SK-N-SH (cell line): ENCODE measurements at regions not wholly inside any gene's neighbourhood (a gene's known extent, or its start where the extent isn't known, plus 50 kb on each side); places are given as distances from the start of the nearest gene placed in this dataset.

Experiments used
- CTCF ChIA-PET: fragments of 300-600, 350-600 bp; formaldehyde crosslinking; extraction: SDS; loops from one replicate; lab custom pipeline; 2021; lab: Yijun Ruan, JAX
- POLR2A ChIA-PET: fragments of 350-600 bp; sonication (Branson Sonifier 250); formaldehyde crosslinking; extraction: SDS; loops from one replicate; lab custom pipeline; 2020; ENCODE audit warnings: antibody characterized with exemption, inconsistent platforms; lab: Yijun Ruan, JAX
- DNase-seq: peaks from one replicate; pipeline ENCODE4 v3.0.0; 2012
- H2AFZ ChIP-seq: fragments of 200-600 bp; sonication (generic); 2 replicates; pipeline ENCODE4 v1.8.1; 2016; ENCODE audit warnings: antibody characterized with exemption, mild to moderate bottlenecking, low read depth
- H3F3A ChIP-seq: fragments of 200-600 bp; sonication (generic); replicated peaks from 2 replicates; pipeline ENCODE3; 2016; ENCODE audit warnings: antibody characterized with exemption, mild to moderate bottlenecking; ENCODE audit not compliant: insufficient read depth
- H3K27ac ChIP-seq, 2 experiments: fragments of 200-500 bp in 1 of 2; fragments of 200-600 bp in 1 of 2; sonication (Bioruptor generic) in 1 of 2; sonication (generic), shearing (Covaris generic) in 1 of 2; 2 replicates each; pipeline versions ENCODE4 v1.5.1 to v1.6.1; 2014 to 2016; ENCODE audit warnings: low read depth in 2 of 2, inconsistent platforms in 1 of 2, low read length in 1 of 2, mild to moderate bottlenecking in 1 of 2, mixed read lengths in 1 of 2
- H3K27me3 ChIP-seq: fragments of 200-600 bp; sonication (generic), shearing (Covaris generic); 2 replicates; pipeline ENCODE4 v1.6.1; 2016; ENCODE audit warnings: mixed run types; ENCODE audit not compliant: insufficient read depth
- H3K36me3 ChIP-seq, 2 experiments: fragments of 200-500 bp in 1 of 2; fragments of 200-600 bp in 1 of 2; sonication (Bioruptor generic) in 1 of 2; sonication (generic) in 1 of 2; replicated peaks in 1 of 2; 2 replicates each; pipeline versions ENCODE3 to v1.5.1; 2014 to 2016; ENCODE audit warnings: low read length in 1 of 2, mild to moderate bottlenecking in 1 of 2; ENCODE audit not compliant: insufficient read depth in 2 of 2, control insufficient read depth in 1 of 2
- H3K4me1 ChIP-seq, 2 experiments: fragments of 200-500 bp in 1 of 2; fragments of 200-600 bp in 1 of 2; sonication (Bioruptor generic) in 1 of 2; sonication (generic), shearing (Covaris generic) in 1 of 2; 2 replicates each; pipeline versions ENCODE4 v1.5.1 to v1.6.1; 2014 to 2016; ENCODE audit warnings: low read depth in 1 of 2, low read length in 1 of 2, mixed run types in 1 of 2; ENCODE audit not compliant: insufficient read depth in 2 of 2, control insufficient read depth in 1 of 2
- H3K4me2 ChIP-seq: fragments of 200-600 bp; sonication (generic), shearing (Covaris generic); 2 replicates; pipeline ENCODE4 v1.6.1; 2017; ENCODE audit warnings: mixed run types
- H3K4me3 ChIP-seq, 2 experiments: fragments of 200-500 bp in 1 of 2; fragments of 200-600 bp in 1 of 2; sonication (Bioruptor generic) in 1 of 2; sonication (generic), shearing (Covaris generic) in 1 of 2; 2 replicates each; pipeline versions ENCODE4 v1.5.1 to v1.8.1; 2014 to 2016; ENCODE audit warnings: low read depth in 2 of 2, inconsistent platforms in 1 of 2, low read length in 1 of 2, mild to moderate bottlenecking in 1 of 2, mixed read lengths in 1 of 2, moderate library complexity in 1 of 2
- H3K79me2 ChIP-seq: fragments of 200-600 bp; sonication (generic); 2 replicates; pipeline ENCODE4 v1.8.1; 2017; ENCODE audit warnings: mild to moderate bottlenecking; ENCODE audit not compliant: insufficient read depth
- H3K9ac ChIP-seq: fragments of 200-600 bp; sonication (generic); 2 replicates; pipeline ENCODE4 v1.6.1; 2017; ENCODE audit warnings: mixed run types
- H3K9me2 ChIP-seq: fragments of 200-600 bp; sonication (generic); 2 replicates; pipeline ENCODE4 v1.6.1; 2017; ENCODE audit warnings: mixed run types
- H3K9me3 ChIP-seq: fragments of 200-600 bp; sonication (generic); 2 replicates; pipeline ENCODE4 v1.6.1; 2017; ENCODE audit warnings: mixed run types, mild to moderate bottlenecking, moderate library complexity
- H4K20me1 ChIP-seq: fragments of 200-600 bp; sonication (generic); 2 replicates; pipeline ENCODE4 v1.6.1; 2017; ENCODE audit warnings: mild to moderate bottlenecking, mixed run types; ENCODE audit not compliant: insufficient read depth
- CHD2 ChIP-seq: fragments of 150-350 bp; IDR thresholded peaks from 2 replicates; pipeline ENCODE4 v1.6.1; 2018; ENCODE audit warnings: low read length; ENCODE audit not compliant: partially characterized antibody
- GABPA ChIP-seq: IDR thresholded peaks from 2 replicates; pipeline ENCODE4 v1.4.0; 2012; ENCODE audit warnings: low read depth, mild to moderate bottlenecking
- GATA2 ChIP-seq: sonication (generic); formaldehyde crosslinking; IDR thresholded peaks from 2 replicates; pipeline ENCODE4 v1.5.0; 2020; ENCODE audit warnings: mild to moderate bottlenecking, missing genetic modification reagents
- JUND ChIP-seq: IDR thresholded peaks from 2 replicates; pipeline ENCODE4 v1.4.0; 2012
- MXI1 ChIP-seq: IDR thresholded peaks from 2 replicates; pipeline ENCODE4 v1.6.1; 2012; ENCODE audit warnings: mild to moderate bottlenecking, low read depth, low read length, improper control_type of control experiment
- NRF1 ChIP-seq: IDR thresholded peaks from 2 replicates; pipeline ENCODE4 v1.6.1; 2012; ENCODE audit warnings: low read depth, mild to moderate bottlenecking, low read length
- PBX3 ChIP-seq: IDR thresholded peaks from 2 replicates; pipeline ENCODE4; 2012
- RAD21 ChIP-seq: IDR thresholded peaks from 2 replicates; pipeline ENCODE4 v1.6.1; 2012; ENCODE audit warnings: mild to moderate bottlenecking, low read length
- REST ChIP-seq: IDR thresholded peaks from 2 replicates; pipeline ENCODE4 v1.6.1; 2012; ENCODE audit warnings: mild to moderate bottlenecking, low read depth, low read length, moderate library complexity
- SIN3A ChIP-seq: IDR thresholded peaks from 2 replicates; pipeline ENCODE4 v1.6.1; 2012; ENCODE audit warnings: low read depth, mild to moderate bottlenecking, low read length, moderate library complexity, borderline replicate concordance
- TAF1 ChIP-seq: IDR thresholded peaks from 2 replicates; pipeline ENCODE4 v1.6.1; 2012; ENCODE audit warnings: low read depth, mild to moderate bottlenecking, low read length, moderate library complexity, borderline replicate concordance
- TCF12 ChIP-seq: IDR thresholded peaks from 2 replicates; pipeline ENCODE4 v1.4.0; 2012
- TEAD4 ChIP-seq: IDR thresholded peaks from 2 replicates; pipeline ENCODE4 v1.4.0; 2012; ENCODE audit warnings: mild to moderate bottlenecking, borderline replicate concordance; ENCODE audit not compliant: insufficient read depth
- USF1 ChIP-seq: IDR thresholded peaks from 2 replicates; pipeline ENCODE4 v1.4.0; 2012; ENCODE audit warnings: low read depth, borderline replicate concordance
- WGBS: methylation state at CpG from one replicate; pipeline ENCODE4 v1.1.6; 2017; ENCODE audit warnings: low lambda C conversion rate; 5-methylcytosine and 5-hydroxymethylcytosine counted together

GRCh38 chr9:29778281-29778849 lies 2205.1 kb upstream of the C9orf72 start:
- no peak overlapping the region for H3K9ac ChIP-seq
- no peaks in the 10 kb centered on the region for H3K79me2 ChIP-seq
- H4K20me1 ChIP-seq = no peaks in the 10 kb centered on the region
- H3K27me3 ChIP-seq = no peaks in the 10 kb centered on the region
- ChIA-PET CTCF (no interaction called here), POLR2A (no interaction called here)
- H3K36me3 ChIP-seq = no peaks in the 10 kb centered on the region
- H3K27ac ChIP-seq = no peak overlapping the region
- H2AFZ ChIP-seq = no peak overlapping the region
- TF ChIP-seq TEAD4 = no peak
- TF ChIP-seq REST = no peak
- TF ChIP-seq TCF12 = no peak
- no peak for TF ChIP-seq GATA2
- no peak for TF ChIP-seq NRF1
- no peaks in the 10 kb centered on the region for H3K9me3 ChIP-seq
- no peaks in the 10 kb centered on the region for H3F3A ChIP-seq
- no peak for DNase-seq
- WGBS = 74% methylated on average over 7 of the region's 7 CpGs
- H3K4me3 ChIP-seq = no peak overlapping the region
- H3K9me2 ChIP-seq = no peaks in the 10 kb centered on the region
- no peak overlapping the region for H3K4me2 ChIP-seq
- H3K4me1 ChIP-seq = peaks cover 0 to 6% of the 10 kb centered on the region in 2 experiments; a peak in 2 of 4 replicates

GRCh38 chr9:29793970-29794369 lies 2220.7 kb upstream of the C9orf72 start:
- Histone ChIP-seq H3K27ac (no peak overlapping the region), H3K9me3 (no peaks in the 10 kb centered on the region), H3F3A (no peaks in the 10 kb centered on the region), H2AFZ (0 out of 2 replicates have a peak overlapping the region, but pooled peaks have one; percentile 6), H3K36me3 (no peaks in the 10 kb centered on the region), H3K4me2 (no peak overlapping the region), H3K4me1 (no peaks in the 10 kb centered on the region), H4K20me1 (no peaks in the 10 kb centered on the region), H3K4me3 (no peak overlapping the region), H3K9ac (no peak overlapping the region), H3K9me2 (no peaks in the 10 kb centered on the region), H3K79me2 (no peaks in the 10 kb centered on the region), H3K27me3 (no peaks in the 10 kb centered on the region)
- 75% methylated on average over 1 of the region's 1 CpG for WGBS
- DNase-seq = no peak
- ChIA-PET POLR2A (no interaction called here), CTCF (interaction anchor here (0.6 kb wide), 1 partner anchor 1715 kb away, joined by 3 read pairs; no protein-coding TSS in a partner anchor)
- TF ChIP-seq NRF1 = no peak
- no peak for TF ChIP-seq SIN3A
- TF ChIP-seq TAF1 = no peak
- no peak for TF ChIP-seq RAD21
- TF ChIP-seq GABPA = no peak
- TF ChIP-seq JUND = no peak
- no peak for TF ChIP-seq PBX3
- TF ChIP-seq CHD2 = no peak
- TF ChIP-seq TEAD4 = no peak
- TF ChIP-seq MXI1 = no peak
- no peak for TF ChIP-seq USF1
